Stomach (tissue), 8 donors: ENCODE measurements at regions not wholly inside any gene's neighbourhood (a gene's known extent, or its start where the extent isn't known, plus 50 kb on each side); places are given as distances from the start of the nearest gene placed in this dataset.

Source experiments
- DNase-seq, 2 donors: peaks; one replicate each; pipeline versions ENCODE4 v3.0.0 to v3.0.0-alpha.2; 2013 to 2019
- H3K27ac ChIP-seq, 5 donors: fragments of 200-600 bp in 4 of 5; sonication (generic) in 4 of 5; one replicate each; pipeline ENCODE4 v1.5.1; 2013 to 2019; ENCODE audit warnings: mild to moderate bottlenecking in 1 of 5, moderate library complexity in 1 of 5
- H3K27me3 ChIP-seq, 3 donors: fragments of 200-600 bp; sonication (generic); one replicate each; pipeline ENCODE4 v1.5.1; 2017 to 2019; ENCODE audit warnings: mixed run types in 1 of 3
- H3K36me3 ChIP-seq, 4 donors: fragments of 200-600 bp; sonication (generic); 1 replicate in 3 of 4; 2 replicates in 1 of 4; pipeline ENCODE4 v1.5.1; 2016 to 2019
- H3K4me1 ChIP-seq, 4 donors: fragments of 200-600 bp; sonication (generic); one replicate each; pipeline ENCODE4 v1.5.1; 2016 to 2019
- H3K4me3 ChIP-seq, 4 donors: fragments of 200-600 bp; sonication (generic) in 3 of 4; one replicate each; pipeline ENCODE4 v1.5.1; 2016 to 2019; ENCODE audit warnings: mild to moderate bottlenecking in 1 of 4
- H3K9me3 ChIP-seq, 4 donors: fragments of 200-600 bp; sonication (generic); one replicate each; pipeline ENCODE4 v1.5.1; 2016 to 2019
- CTCF ChIP-seq, 7 experiments: fragments of 450-650 bp in 4 of 7; fragments of 200-600 bp in 3 of 7; sonication (generic) in 3 of 7; IDR thresholded peaks; one replicate each; pipeline ENCODE4 v1.5.1; 2016 to 2019; ENCODE audit warnings: antibody characterized with exemption in 7 of 7, control low read depth in 2 of 7, mild to moderate bottlenecking in 1 of 7
- EP300 ChIP-seq: sonication (generic); formaldehyde crosslinking; IDR thresholded peaks from one replicate; pipeline ENCODE4 v1.6.1; 2017; ENCODE audit warnings: antibody characterized with exemption
- POLR2A ChIP-seq, 4 donors: fragments of 450-650 bp; IDR thresholded peaks; one replicate each; pipeline ENCODE4 v1.6.1; 2016; ENCODE audit warnings: antibody characterized with exemption in 4 of 4, control low read depth in 2 of 4, mild to moderate bottlenecking in 1 of 4, moderate library complexity in 1 of 4
- POLR2AphosphoS5 ChIP-seq, 3 donors: sonication (generic); formaldehyde crosslinking; IDR thresholded peaks; one replicate each; pipeline ENCODE4 v1.6.1; 2016; ENCODE audit warnings: antibody characterized with exemption in 3 of 3
- WGBS, 5 donors: extraction: QIAGEN DNeasy Blood & Tissue Kit in 3 of 5; methylation state at CpG; one replicate each; pipeline versions ENCODE4 v1.1.5 to v1.1.7; 2013 to 2018; 5-methylcytosine and 5-hydroxymethylcytosine counted together
- intact Hi-C: fragments of 100-400 bp; cut with DNase I; formaldehyde crosslinking; loops from one replicate; pipeline ENCODE4 v1.15.1; 2023; ENCODE audit warnings: low total_unique reads
- donor health status: healthy with polysubstance abuse.
- donor health status: Bipolar disorder and iron deficiency.
- donor health status: healthy.

GRCh38 chr11:80771017-80771416 lies 1330.2 kb upstream of the TENM4 start:
- H3K4me3 ChIP-seq: no peak overlapping the region
- H3K4me1 ChIP-seq: no peaks in the 10 kb centered on the region
- TF ChIP-seq POLR2AphosphoS5 (IDR thresholded peaks at IDR 0.05) (no peak), EP300 (no peak), CTCF (IDR thresholded peaks at IDR 0.05) (no peak), POLR2A (IDR thresholded peaks at IDR 0.05) (no peak)
- DNase-seq: no peak
- WGBS, 5 donors: 48 to 64% (median 61%) methylated on average over 2 of the region's 2 CpGs
- H3K27ac ChIP-seq: no peak overlapping the region
- intact Hi-C loops: no loop called here
- no peaks in the 10 kb centered on the region for H3K9me3 ChIP-seq
- H3K36me3 ChIP-seq: no peaks in the 10 kb centered on the region
- H3K27me3 ChIP-seq: no peaks in the 10 kb centered on the region

GRCh38 chr11:80758787-80759186 lies 1318.0 kb upstream of the TENM4 start:
- no peak overlapping the region for H3K27ac ChIP-seq
- H3K4me3 ChIP-seq: no peak overlapping the region
- intact Hi-C loops: no loop called here
- TF ChIP-seq POLR2AphosphoS5 (IDR thresholded peaks at IDR 0.05) (no peak), EP300 (no peak), CTCF (IDR thresholded peaks at IDR 0.05) (no peak), POLR2A (IDR thresholded peaks at IDR 0.05) (no peak)
- WGBS, 5 donors: 67 to 89% (median 68%) methylated on average over 1 of the region's 1 CpG
- no peak for DNase-seq
- no peaks in the 10 kb centered on the region for H3K9me3 ChIP-seq
- H3K4me1 ChIP-seq: no peaks in the 10 kb centered on the region
- H3K36me3 ChIP-seq: no peaks in the 10 kb centered on the region
- no peaks in the 10 kb centered on the region for H3K27me3 ChIP-seq

- Histone ChIP-seq H3K9me3 (no peaks in the 10 kb centered on the region), H3K4me1 (no peaks in the 10 kb centered on the region), H3K27ac (no peak overlapping the region), H3K36me3 (no peaks in the 10 kb centered on the region), H3K4me3 (no peak overlapping the region), H3K27me3 (no peaks in the 10 kb centered on the region)
- no peak for DNase-seq
- 72 to 83% (median 80%) methylated on average over 3 of the region's 3 CpGs for WGBS, 5 donors
- TF ChIP-seq POLR2AphosphoS5 (IDR thresholded peaks at IDR 0.05): no peak
- intact Hi-C loops: no loop called here
These were observed 1307.5 kb upstream of the TENM4 start for GRCh38 chr11:80748207-80748925.

GRCh38 chr11:80746300-80746699 lies 1305.5 kb upstream of the TENM4 start:
- 82 to 94% (median 88%) methylated on average over 4 of the region's 4 CpGs for WGBS, 5 donors
- TF ChIP-seq POLR2A (IDR thresholded peaks at IDR 0.05) (no peak), CTCF (IDR thresholded peaks at IDR 0.05) (no peak), POLR2AphosphoS5 (IDR thresholded peaks at IDR 0.05) (no peak), EP300 (no peak)
- Histone ChIP-seq H3K27ac (no peak overlapping the region), H3K4me1 (no peaks in the 10 kb centered on the region), H3K4me3 (no peak overlapping the region), H3K27me3 (no peaks in the 10 kb centered on the region), H3K9me3 (no peaks in the 10 kb centered on the region), H3K36me3 (no peaks in the 10 kb centered on the region)
- no peak for DNase-seq
- intact Hi-C loops: no loop called here

GRCh38 chr11:80745416-80745815 lies 1304.6 kb upstream of the TENM4 start:
- H3K4me1 ChIP-seq: no peaks in the 10 kb centered on the region
- intact Hi-C loops: no loop called here
- WGBS, 5 donors: 83 to 97% (median 88%) methylated on average over 4 of the region's 4 CpGs
- H3K27ac ChIP-seq: no peak overlapping the region
- no peaks in the 10 kb centered on the region for H3K27me3 ChIP-seq
- TF ChIP-seq EP300 (no peak), POLR2A (IDR thresholded peaks at IDR 0.05) (no peak), POLR2AphosphoS5 (IDR thresholded peaks at IDR 0.05) (no peak), CTCF (IDR thresholded peaks at IDR 0.05) (no peak)
- no peaks in the 10 kb centered on the region for H3K36me3 ChIP-seq
- DNase-seq: no peak
- no peak overlapping the region for H3K4me3 ChIP-seq
- no peaks in the 10 kb centered on the region for H3K9me3 ChIP-seq
